Omental fat pad (tissue), 3 donors: ENCODE measurements at regions not wholly inside any gene's neighbourhood (a gene's known extent, or its start where the extent isn't known, plus 50 kb on each side); places are given as distances from the start of the nearest gene placed in this dataset.
"Not testable (repeated sequence)": the region's sequence is repeated elsewhere in the genome, so short reads cannot be mapped to it uniquely, and the experiment has no call there.

Experiments
- ATAC-seq: fragments of 150-250 bp; one replicate; pipeline ENCODE4 v1.9.1; 2016; ENCODE audit warnings: mild to moderate bottlenecking, moderate library complexity; ENCODE audit not compliant: low FRiP score
- DNase-seq: peaks from one replicate; pipeline ENCODE4 v3.0.0-alpha.2; 2019; ENCODE audit warnings: low spot score
- CTCF ChIP-seq, 3 donors: fragments of 450-650 bp; IDR thresholded peaks; one replicate each; pipeline ENCODE4 v1.5.1; 2016 to 2017; ENCODE audit warnings: antibody characterized with exemption in 3 of 3, mild to moderate bottlenecking in 3 of 3, moderate library complexity in 2 of 3

- DNase-seq (no peak), ATAC-seq (no peak)
- TF ChIP-seq CTCF (IDR thresholded peaks at IDR 0.05), result no peak
These were observed 147.8 kb downstream of the DEFB131A start for GRCh38 chr4:9592010-9592409.

- no peak for ATAC-seq
- no peak for TF ChIP-seq CTCF (IDR thresholded peaks at IDR 0.05)
- no peak for DNase-seq
These were observed 150.7 kb downstream of the DEFB131A start for GRCh38 chr4:9594948-9595347.

GRCh38 chr4:9595531-9595930, 151.3 kb downstream of the DEFB131A start:
- ATAC-seq, DNase-seq: not testable (repeated sequence)

- ATAC-seq (no peak), DNase-seq (no peak)
- no peak for TF ChIP-seq CTCF (IDR thresholded peaks at IDR 0.05)
These were observed 155.1 kb downstream of the DEFB131A start for GRCh38 chr4:9599266-9599665.

- TF ChIP-seq CTCF (IDR thresholded peaks at IDR 0.05), result no peak
- ATAC-seq (no peak), DNase-seq (no peak)
These were observed 156.0 kb downstream of the DEFB131A start for GRCh38 chr4:9600246-9600645.

- TF ChIP-seq CTCF (IDR thresholded peaks at IDR 0.05), result no peak
- ATAC-seq, result no peak
- DNase-seq, result no peak
These were observed 158.2 kb downstream of the DEFB131A start for GRCh38 chr4:9602389-9602914.

- DNase-seq, result not testable (repeated sequence)
These were observed 160.0 kb downstream of the DEFB131A start for GRCh38 chr4:9604031-9604892.

GRCh38 chr4:9604893-9605190, 160.6 kb downstream of the DEFB131A start:
- not testable (repeated sequence) for DNase-seq, ATAC-seq

More at GRCh38 chr4:9604031-9604892, 160.0 kb downstream of the DEFB131A start:
- ATAC-seq, result not testable (repeated sequence)
